NCI-H146 (cell line): ENCODE measurements at regions not wholly inside any gene's neighbourhood (a gene's known extent, or its start where the extent isn't known, plus 50 kb on each side); places are given as distances from the start of the nearest gene placed in this dataset.
A peak's percentile ranks its signal among the peaks of the same experiment; 100 is the strongest.
"Not testable (repeated sequence)": the region's sequence is repeated elsewhere in the genome, so short reads cannot be mapped to it uniquely, and the experiment has no call there.

Experiments
- DNase-seq: peaks from one replicate; lab custom pipeline; 2025; lab: John Stamatoyannopoulos, UW

DNA sequence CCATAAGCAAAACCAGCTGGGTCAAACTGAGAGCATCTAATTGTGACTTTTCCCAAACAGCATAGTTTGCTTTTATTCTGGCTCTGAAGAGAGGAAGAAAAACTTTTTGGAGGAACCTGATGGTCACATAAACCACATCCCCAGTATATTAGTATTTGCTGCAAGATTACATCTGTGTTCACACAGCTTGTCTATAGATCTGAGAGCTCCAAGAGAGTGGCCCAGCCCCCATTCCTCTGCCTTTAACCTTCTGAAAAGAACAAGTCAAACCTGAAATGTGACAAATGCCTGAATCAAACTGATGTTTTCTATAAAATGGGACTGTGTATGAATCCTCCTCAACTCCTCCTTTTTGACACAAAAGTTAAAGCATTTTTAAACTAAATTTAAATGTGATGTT is 435.2 kb downstream of the ZNF479 start:
- DNase-seq = not testable (repeated sequence)

DNA sequence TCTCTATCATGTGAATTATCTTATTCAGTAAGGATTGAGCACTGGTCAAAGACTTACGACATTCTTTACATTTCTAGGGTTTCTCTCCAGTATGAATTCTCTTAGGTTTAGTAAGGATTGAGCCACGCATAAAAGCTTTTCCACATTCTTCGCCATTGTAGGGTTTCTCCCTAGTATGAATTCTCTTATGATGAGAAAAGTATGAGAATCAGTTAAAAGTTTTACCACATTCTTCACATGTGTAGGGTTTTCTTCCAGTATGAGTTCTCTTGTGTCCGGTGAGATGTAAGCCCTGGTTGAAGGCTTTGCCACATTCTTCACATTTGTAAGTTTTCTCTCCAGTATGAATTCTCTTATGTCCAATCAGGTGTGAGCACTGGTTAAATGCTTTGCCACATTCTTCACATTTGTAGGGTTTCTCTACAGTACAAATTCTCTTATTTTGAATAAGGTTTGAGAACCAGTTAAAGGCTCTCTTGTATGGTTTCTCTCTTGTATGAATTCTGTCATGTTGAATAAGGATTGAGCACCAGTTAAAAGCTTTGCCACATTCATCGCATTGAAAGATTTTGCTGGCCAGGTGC is 445.9 kb downstream of the ZNF479 start:
- no peak for DNase-seq

DNA sequence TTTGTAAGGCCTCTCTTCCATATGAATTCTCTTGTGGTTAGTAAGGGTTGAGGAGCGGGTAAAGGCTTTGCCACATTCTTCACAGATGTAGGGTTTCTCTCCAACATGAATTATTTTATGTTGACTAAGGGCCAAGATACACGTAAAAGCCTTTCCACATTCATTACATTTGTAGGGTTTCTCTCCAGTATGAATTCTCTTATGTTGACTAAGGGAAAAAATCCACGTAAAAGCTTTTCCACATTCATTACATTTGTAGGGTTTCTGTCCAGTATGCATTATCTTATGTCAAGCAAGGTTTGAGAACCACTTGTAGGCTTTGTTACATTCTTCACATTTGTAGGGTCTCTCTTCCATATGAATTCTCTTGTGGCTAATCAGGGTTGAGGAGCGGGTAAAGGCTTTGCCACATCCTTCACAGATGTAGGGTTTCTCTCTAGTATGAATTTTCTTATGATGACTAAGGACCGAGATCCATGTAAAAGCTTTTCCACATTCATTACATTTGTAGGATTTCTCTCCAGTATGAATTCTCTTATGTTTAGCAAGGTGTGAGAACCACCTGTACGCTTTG is 493.0 kb downstream of the ZNF479 start:
- no peak for DNase-seq

DNA sequence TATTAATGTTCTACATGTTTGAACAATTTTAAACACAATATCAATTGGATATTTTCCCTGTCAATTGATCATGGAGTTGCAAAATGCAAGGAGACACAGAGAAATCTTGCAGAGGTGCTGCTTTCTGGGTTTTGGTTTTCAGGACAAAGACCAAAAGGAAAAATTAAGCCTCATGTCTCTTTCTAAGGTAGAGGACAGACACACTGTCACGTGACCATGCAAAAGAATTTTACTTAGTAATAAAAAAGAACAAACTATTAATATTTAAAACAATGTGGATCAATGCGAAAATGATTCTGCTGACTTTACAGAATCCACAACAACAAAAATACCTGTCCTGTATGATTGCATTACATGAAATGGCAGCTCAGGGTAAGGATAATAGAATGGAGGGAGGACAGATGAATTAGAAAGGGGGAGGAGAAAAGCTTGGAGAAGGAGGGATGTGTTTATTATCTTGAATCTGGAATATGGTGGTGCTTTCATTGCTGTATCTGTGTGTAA is 493.7 kb upstream of the NUPR2 start:
- DNase-seq = no peak

DNA sequence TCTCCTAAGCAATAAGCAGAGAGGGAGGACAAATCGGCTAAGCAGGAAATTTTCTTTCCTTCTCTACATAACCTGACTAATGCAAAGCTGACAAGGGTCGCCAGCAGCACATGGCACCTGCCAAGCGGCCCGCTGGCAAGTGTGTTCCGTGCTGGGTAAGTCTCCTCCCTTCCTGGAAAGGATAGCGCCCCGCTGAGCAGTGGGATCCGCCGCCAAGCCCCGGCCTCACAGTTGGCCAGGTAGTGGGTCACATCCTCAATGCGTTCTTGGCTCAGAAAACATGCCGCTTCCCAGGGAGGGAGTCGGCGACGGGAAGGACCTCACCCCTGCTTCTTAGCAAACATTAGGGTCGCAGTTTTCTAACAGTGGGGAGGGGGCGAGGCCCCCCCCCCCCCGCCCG is 488.9 kb upstream of the NUPR2 start:
- no peak for DNase-seq

DNA sequence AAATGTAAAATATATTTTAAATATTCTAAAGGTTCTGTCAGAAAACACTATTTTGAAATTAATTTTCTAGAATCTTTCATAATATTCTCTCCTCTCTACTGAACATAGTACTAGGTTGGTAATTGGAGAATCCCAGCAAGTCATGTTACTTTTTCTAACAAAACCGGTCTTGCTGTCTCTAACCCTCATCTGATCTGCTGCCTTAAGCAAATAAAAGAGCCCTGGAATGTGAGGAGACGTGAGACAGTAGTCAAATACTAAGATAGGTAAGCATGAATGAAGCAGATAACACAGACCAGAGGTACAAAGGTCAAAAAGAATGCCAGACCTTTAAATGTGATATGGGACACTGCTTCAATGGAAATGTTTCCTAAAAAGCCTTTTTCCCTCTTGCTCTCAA is 462.4 kb upstream of the NUPR2 start:
- no peak for DNase-seq

DNA sequence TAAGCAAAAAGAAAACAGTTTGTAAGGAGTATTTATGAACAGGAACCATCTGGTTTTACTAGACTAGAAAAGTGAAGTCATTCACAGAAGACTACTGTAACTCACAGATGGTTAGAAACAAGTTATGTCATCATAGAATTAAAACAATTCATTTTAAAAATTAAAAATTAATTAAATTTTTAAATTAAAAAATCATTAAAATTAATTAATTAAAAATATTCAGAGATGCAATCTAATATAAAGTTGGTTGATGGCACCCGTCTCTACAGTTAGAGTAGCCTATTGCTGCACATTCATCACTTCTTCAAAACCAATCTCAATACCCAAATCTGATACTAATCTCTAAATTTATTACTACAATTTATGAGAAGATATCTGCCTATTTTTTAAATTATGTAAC is 454.8 kb upstream of the NUPR2 start:
- no peak for DNase-seq

DNA sequence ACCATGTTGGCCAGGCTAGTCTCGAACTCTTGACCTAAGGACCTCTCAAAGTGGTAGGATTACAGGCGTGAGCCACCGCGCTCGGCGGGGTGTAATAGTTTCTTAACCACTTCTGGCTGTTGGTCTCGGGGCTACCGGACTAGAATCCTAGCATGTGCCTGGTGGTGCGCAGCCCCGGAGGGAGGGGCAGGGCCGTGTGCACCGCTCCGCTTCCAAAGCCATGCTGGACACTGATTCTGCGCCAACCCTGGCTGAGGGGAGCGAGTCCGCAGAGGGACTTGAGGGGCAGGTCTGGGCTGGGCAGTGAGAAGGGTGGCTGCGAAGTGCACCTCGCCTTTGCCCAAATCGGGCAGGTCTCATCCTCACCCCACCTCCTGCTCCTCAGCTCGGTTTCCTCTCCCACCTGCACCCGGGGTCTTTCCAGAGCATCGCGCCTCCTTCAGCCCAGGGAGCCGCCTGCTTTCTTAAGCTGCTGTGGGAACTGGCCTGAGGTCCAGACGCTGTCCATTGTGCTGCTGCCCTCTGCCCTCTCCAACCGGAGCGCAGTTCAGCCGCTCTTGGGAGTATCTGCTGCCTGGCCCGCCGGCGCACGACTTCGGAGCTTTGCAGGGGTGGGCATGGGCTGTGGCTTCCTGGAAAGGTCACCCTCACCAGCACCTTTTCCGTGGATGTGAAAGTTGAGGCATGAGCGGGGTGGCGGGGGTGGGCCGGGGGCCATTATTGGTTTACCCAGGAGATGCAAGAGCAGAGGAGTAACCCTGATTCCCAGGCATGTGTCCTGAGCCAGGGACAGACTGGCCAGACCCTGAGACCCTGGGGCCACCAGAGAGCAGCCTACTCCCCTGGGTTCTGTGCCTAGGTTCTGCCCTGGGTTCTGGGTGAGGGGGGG is 422.6 kb upstream of the NUPR2 start:
- DNase-seq = no peak

DNA sequence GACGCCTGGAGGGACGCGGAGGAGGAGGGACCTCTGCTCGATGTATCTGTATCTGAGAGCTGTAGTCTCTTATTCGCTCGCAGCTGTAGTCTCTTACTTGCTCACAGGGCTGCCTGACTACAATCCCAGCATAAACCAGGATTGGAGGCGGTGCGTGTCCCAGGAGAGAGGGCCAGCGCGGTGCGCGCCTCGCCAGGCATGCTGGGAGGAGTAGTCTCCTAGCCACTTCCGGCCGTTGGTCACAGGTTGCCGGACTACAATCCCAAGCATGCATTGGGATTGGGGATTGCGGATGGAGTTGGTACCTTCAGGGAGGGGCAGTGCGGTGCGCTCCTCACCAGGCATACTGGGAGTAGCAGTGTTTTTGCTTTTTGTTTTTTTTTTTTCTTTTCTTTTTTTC is 421.7 kb upstream of the NUPR2 start:
- DNase-seq = peak; percentile 38

DNA sequence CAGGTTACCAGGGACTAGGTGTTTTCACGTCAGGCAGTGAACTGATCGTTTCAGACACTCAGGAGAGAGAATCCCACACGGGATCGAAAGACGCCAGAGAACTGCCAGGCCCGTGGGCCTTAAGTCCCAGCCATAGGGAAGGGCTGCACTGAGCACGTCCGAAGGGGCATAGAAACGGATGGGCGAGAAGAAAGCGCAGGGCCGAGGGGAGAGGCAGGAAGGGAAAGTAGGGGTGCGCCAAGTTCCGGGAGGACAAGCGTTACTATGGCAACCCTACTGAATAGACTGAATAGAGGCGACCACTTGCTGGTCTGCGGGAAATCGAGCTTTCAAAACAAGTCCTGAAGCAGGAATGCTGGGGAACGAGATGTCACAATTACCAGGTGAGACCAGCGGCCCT is 421.3 kb upstream of the NUPR2 start:
- DNase-seq = peak; percentile 23

DNA sequence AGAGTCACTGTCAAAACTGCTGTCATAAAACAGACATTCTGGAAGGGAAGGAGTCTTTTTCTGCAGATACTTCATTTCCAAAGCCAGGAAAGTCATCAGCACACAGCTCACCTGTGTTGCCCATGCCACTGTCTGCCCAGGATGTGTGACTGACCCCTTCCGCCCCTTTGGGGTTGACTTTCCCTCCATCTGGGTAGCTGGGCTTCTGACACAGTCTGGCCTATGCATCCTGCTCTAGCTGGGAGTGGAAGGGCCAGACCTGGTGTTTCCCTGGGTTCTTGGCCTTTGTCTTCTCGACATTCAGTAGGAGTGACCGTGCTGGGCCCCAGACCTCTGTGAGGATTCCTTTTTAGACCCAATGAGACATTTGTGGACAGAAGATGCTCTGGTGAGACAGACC is 378.9 kb upstream of the NUPR2 start:
- DNase-seq = no peak

DNA sequence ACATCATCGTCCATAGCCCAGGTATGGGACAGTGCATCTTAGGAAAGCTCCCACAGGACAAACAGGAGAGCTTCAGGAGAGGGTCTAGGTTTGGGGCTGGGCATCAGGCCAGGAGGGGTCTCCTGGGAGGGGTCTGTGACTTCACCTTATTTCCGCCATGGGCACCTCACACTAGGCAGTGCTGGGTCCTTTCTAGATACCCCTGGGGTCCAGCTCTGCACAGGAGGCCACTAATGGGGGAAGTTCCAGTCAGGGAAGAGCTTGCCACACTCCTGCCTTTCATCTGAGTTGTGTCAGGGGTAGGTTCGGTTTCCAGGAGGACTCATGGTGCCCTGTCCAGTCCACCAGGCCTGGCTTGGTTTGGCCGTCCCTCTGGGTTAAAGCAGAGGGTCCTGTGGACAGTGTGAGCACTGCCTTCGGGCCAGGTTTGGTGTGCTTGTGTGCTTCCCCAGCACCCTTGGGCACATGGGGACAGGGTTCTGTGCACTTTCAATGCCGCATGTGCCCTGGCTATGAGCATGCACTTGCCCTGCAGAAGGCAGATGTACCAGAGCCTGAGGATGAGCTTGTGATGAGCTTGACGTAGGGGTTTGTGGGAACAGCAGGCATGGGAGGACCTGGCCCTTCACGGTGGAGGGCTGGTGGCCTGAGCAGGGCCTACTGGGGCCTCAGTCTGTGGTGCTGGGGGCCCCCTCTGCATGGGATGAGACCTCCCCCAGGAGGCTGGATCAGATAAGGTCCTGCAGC is 377.7 kb upstream of the NUPR2 start:
- no peak for DNase-seq

DNA sequence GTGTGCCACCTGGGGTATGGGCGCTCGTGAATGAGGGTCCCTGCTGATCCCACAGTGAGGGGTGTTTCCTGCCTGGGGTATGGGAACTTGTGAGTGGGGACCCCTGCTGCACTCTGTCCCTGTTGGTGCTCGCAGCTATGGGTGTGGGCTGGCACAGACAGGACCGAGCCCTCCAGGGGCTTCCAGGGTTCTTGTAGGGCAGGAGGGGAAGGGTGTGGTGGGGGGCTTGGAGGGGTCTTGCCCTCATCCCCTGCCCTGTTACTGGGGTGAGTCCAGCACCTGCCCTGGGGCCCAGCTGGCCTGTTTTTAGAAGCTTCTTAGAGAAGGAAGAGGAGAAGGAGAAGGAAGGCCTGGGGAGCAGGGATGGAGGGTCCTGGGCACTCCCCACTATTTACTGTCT is 377.0 kb upstream of the NUPR2 start:
- no peak for DNase-seq

DNA sequence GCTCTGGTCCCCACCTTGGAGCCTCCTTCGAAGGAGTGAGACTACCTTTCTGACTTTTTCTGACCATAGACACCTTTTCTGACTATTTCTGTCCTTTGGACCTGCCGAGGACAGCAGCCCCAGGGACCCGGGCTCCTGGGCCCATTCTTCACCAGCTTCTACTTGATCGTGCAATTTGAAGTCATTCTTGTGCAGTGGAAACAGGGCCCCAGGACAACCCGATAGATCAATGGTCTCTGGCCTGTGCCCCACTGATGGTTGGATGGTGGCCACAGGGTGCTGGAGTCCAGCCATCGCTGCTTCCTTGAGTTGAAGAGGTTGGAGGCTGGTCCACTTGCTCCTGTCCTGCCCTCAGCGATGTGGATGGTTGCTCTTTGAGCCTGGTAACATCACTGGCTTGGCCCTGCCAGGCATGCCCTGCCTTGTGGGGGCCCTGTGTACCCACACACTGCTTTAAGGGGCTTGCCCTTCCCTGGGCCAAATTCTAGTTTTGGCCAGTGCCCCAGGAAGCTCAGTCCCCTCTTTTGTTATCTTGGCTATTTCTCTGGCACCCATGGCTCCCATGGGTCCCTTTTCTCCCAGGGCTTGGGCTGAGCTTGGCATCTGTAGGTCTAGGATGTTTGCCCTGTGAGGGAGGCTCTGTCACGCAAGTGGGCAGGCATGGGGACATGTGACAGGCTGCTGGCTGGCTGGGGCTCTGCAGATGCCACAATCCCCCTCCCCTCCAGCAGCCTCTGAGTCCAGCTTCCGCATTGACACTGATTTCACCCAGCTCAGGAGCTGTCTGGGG is 375.6 kb upstream of the NUPR2 start:
- DNase-seq = no peak

DNA sequence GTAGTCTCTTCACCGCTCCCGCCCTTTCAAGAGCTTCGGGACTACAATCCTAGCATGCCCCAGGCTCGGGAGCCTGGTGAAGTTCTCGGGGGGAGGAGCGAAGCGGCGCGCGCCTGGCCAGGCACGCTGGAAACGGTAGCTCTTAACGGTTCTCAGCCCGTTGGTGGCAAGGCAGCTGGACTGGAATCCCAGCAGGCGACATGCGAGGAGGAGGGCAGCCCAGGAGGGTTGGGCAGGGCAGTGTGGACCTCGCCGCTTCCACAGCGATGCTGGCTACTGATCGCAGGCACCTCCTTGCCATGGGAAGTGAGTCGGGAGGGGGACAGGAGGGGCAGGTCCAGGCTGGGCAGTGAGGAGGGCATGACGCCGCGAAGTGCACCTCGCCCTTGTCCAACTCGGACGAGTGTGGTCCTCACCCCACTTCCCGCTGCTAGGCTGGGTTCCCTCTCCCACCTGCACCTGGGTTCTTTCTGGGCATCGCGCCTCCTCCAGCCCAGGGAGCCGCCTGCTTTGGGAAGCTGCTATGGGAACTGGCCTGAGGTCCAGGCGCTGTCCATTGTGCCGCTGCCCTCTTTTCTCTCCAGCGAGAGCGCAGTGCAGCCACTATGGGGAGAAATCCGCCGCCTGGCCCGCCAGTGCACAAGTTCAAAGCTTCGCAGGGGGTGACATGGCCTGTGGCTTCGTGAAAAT is 367.8 kb upstream of the NUPR2 start:
- DNase-seq = no peak

DNA sequence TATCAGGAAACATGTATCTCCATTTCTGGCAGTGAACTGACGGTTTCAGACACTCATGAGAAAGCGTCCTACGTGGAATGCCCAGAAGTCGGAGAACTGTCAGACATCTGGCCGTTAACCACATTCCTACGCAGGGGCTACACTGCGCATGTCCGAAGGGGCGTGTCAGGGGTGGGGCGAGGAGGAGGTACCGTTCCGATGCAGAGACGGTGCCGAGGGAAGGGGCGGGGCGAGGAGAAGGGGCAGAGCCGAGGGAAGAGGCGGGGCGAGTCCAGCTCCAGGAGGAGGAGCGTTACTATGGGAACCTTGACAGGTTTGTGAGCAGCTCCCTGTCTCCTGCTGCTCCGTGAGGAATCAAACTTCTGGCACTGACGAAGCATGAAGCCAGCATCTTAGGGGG is 366.9 kb upstream of the NUPR2 start:
- no peak for DNase-seq

DNA sequence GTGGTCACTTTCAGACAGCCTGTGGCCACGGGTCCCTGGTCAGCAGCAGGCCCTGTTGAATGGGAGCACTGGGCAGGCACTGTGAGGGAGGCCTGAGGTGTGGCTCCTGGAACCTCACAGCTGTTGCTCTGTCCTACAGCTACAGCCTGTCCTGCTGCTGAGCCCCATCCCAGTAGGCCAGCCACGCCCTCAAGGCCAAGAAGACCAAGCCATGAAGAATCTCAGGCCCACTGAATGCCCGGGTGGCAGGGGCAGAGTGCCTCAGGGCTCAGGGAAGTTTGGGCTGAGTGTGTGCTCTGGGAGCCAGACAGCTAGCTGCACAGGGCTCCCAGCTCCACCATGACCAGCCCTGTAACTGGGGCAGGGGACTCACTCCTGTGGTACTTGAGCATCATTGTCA is 363.5 kb upstream of the NUPR2 start:
- no peak for DNase-seq

DNA sequence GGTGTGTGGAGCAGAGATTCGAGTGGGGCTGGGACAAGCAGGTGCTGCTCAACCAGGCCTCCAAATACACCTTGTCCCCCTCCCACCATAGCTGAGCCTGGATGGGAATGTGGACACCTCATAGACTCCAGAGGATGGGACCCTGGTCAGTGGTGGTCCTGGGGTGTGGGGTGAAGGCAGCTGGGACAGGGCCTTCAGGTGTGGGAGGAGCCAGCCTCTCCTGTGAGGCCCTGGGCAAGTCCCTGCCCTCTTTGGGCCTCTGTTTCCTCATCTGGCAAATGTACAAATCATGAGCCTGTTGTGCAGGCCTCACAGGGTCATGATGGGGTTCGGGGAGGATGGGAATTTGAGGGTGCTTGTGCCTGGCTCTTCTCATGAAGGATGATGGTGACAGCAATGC is 362.9 kb upstream of the NUPR2 start:
- no peak for DNase-seq

DNA sequence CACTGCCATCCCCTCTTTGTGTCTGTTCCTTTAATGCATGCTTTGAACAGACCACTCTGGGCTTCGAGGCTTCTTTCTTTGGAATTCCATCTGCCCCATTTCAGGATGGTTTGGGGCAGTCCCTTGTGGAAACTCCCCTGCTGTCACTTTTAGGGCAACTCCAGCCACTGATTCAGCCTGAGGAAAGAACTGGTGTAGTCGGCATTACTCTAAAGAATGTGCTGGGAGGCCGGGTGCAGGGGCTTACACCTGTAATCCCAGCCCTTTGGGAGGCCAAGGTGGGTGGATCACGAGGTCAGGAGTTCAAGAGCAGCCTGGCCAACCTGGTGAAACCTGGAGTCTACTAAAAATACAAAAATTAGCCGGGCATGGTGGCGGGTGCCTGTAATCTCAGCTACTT is 358.1 kb upstream of the NUPR2 start:
- no peak for DNase-seq

DNA sequence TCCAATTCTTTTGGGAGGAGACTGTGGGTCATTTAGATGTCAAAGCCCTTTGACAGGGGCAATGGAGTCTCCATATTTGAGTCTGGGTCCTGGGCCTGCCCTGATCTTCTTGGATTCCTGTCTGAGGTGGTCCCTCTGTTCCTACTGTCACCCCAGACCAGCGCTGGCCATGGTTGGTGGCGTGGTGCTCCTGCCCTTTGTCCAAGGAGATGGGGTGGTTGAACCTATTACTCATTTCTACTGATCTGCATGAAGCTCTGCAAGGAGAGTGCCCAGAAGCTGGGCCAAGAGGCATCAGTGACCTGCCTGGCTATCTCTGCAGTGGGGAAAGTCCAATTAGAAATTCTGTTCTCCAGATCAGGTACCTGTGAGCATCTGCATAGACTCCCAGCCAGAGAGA is 355.6 kb upstream of the NUPR2 start:
- DNase-seq = no peak
